ENCODE measurements at regions not wholly inside any gene's neighbourhood (a gene's known extent, or its start where the extent isn't known, plus 50 kb on each side); places are given as distances from the start of the nearest gene placed in this dataset.

- Histone ChIP-seq H4K20me1 (ENCODE audit: control insufficient read depth, extremely low read depth, insufficient read depth, low read length) (no peaks in the 10 kb centered on the region), H3K9me1 (ENCODE audit: control insufficient read depth, extremely low read depth, insufficient read depth, low read length) (no peaks in the 10 kb centered on the region), H3K79me2 (ENCODE audit: control insufficient read depth, insufficient read depth, low read length) (no peaks in the 10 kb centered on the region), H3K4me1 (ENCODE audit: control insufficient read depth, extremely low read depth, insufficient read depth, low read length) (no peaks in the 10 kb centered on the region), H2AFZ (ENCODE audit: control insufficient read depth, low read length) (no peak overlapping the region), H3K9ac (ENCODE audit: control insufficient read depth, extremely low read depth, insufficient read depth, low read length) (no peak overlapping the region), H3K27me3 (ENCODE audit: control insufficient read depth, extremely low read depth, insufficient read depth, low read length) (no peaks in the 10 kb centered on the region), H3K4me2 (ENCODE audit: control insufficient read depth, extremely low read depth, insufficient read depth, low read depth, low read length) (no peak overlapping the region), H3K9me3 (ENCODE audit: control insufficient read depth, low read depth, low read length) (peaks cover 2% of the 10 kb centered on the region), H3K27ac (ENCODE audit: control insufficient read depth, insufficient read depth, low read length) (no peak overlapping the region), H3K36me3 (ENCODE audit: control insufficient read depth in 2 of 2, extremely low read depth in 1 of 2, insufficient read depth in 2 of 2, low read length in 2 of 2) (no peaks in the 10 kb centered on the region), H3K4me3 (ENCODE audit: control insufficient read depth in 2 of 3, extremely low read depth in 1 of 3, insufficient read depth in 2 of 3, low read depth in 1 of 3, low read length in 3 of 3) (no peak overlapping the region)
- DNase-seq (ENCODE audit: low read depth, low spot score): no peak
- TF ChIP-seq EZH2 (IDR thresholded peaks at IDR 0.05; ENCODE audit: low read length) (no peak), CTCF (optimal IDR thresholded peaks at IDR 0.05 in 1 of 3, IDR thresholded peaks at IDR 0.05 in 1 of 3, conservative IDR thresholded peaks at IDR 0.05 in 1 of 3; ENCODE audit: extremely low read depth in 1 of 3, insufficient read depth in 2 of 3, low read length in 3 of 3) (no peak)
- FAIRE-seq: no peak
- dilution Hi-C loops (cut with MboI; ENCODE audit: extremely low pct_ligation_motif_present, low sequenced_read_pairs): no loop called here
These were observed 271.2 kb downstream of the RAB28 start for GRCh38 chr4:13212936-13213335.

- no peak for TF ChIP-seq CTCF (optimal IDR thresholded peaks at IDR 0.05 in 1 of 3, IDR thresholded peaks at IDR 0.05 in 1 of 3, conservative IDR thresholded peaks at IDR 0.05 in 1 of 3; ENCODE audit: extremely low read depth in 1 of 3, insufficient read depth in 2 of 3, low read length in 3 of 3)
- TF ChIP-seq EZH2 (IDR thresholded peaks at IDR 0.05; ENCODE audit: low read length): no peak
- Histone ChIP-seq H4K20me1 (ENCODE audit: control insufficient read depth, extremely low read depth, insufficient read depth, low read length) (no peaks in the 10 kb centered on the region), H3K79me2 (ENCODE audit: control insufficient read depth, insufficient read depth, low read length) (no peaks in the 10 kb centered on the region), H2AFZ (ENCODE audit: control insufficient read depth, low read length) (no peak overlapping the region), H3K9me1 (ENCODE audit: control insufficient read depth, extremely low read depth, insufficient read depth, low read length) (no peaks in the 10 kb centered on the region), H3K36me3 (ENCODE audit: control insufficient read depth in 2 of 2, extremely low read depth in 1 of 2, insufficient read depth in 2 of 2, low read length in 2 of 2) (no peaks in the 10 kb centered on the region), H3K27ac (ENCODE audit: control insufficient read depth, insufficient read depth, low read length) (no peak overlapping the region), H3K9ac (ENCODE audit: control insufficient read depth, extremely low read depth, insufficient read depth, low read length) (no peak overlapping the region), H3K4me2 (ENCODE audit: control insufficient read depth, extremely low read depth, insufficient read depth, low read depth, low read length) (no peak overlapping the region), H3K4me1 (ENCODE audit: control insufficient read depth, extremely low read depth, insufficient read depth, low read length) (no peaks in the 10 kb centered on the region), H3K27me3 (ENCODE audit: control insufficient read depth, extremely low read depth, insufficient read depth, low read length) (no peaks in the 10 kb centered on the region), H3K9me3 (ENCODE audit: control insufficient read depth, low read depth, low read length) (no peaks in the 10 kb centered on the region), H3K4me3 (ENCODE audit: control insufficient read depth in 2 of 3, extremely low read depth in 1 of 3, insufficient read depth in 2 of 3, low read depth in 1 of 3, low read length in 3 of 3) (no peak overlapping the region)
- dilution Hi-C loops (cut with MboI; ENCODE audit: extremely low pct_ligation_motif_present, low sequenced_read_pairs): no loop called here
- no peak for FAIRE-seq
- DNase-seq (ENCODE audit: low read depth, low spot score): no peak
These were observed 274.5 kb downstream of the RAB28 start for GRCh38 chr4:13209600-13209999.

Data from keratinocyte (primary cell).